HG02852 (cell line): ENCODE measurements at regions not wholly inside any gene's neighbourhood (a gene's known extent, or its start where the extent isn't known, plus 50 kb on each side); places are given as distances from the start of the nearest gene placed in this dataset.
A peak's percentile ranks its signal among the peaks of the same experiment; 100 is the strongest.

Experiments
- ATAC-seq: cut with Tn5 transposase; IDR thresholded peaks from one replicate; pipeline ENCODE4 v1.9.1; 2021; ENCODE audit warnings: mild to moderate bottlenecking, moderate library complexity; ENCODE audit not compliant: unreplicated experiment

DNA sequence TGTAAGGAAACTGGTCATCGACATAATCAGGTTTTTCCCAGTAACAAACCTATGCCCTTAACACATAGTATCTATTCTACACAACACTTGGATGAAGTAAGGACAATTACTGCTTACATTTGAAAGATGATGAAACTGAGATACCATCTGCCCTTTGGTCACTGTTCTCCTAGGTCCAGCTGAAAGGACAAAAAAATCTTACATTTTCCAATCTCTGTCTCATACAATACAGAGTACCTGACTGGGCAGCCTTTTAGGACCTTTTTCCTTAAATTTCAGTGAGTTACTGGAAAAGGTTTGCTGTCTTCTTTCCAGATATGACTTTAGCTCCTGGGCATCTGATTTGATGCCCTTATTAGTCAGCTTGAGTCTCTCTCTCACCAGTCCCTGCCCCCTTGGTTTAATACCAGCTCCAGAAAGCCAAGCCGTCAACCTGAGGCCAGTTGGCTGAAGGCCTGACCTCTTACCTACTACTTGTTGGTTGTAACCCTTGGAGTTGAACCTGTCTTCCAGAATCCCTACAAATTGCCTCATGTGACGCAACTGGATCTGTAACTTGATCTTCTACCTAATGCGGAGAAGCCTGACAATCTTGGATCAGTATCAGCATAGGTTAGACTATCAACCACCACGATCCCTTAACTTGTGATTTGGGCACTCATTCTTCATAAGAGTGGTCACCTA lies 355.3 kb upstream of the ZNF385D start:
- ATAC-seq, result no peak

GRCh38 chr3:22111226-22111625 lies 360.2 kb upstream of the ZNF385D start:
- no peak for ATAC-seq

- ATAC-seq, result no peak
These were observed 362.4 kb upstream of the ZNF385D start for GRCh38 chr3:22113453-22113852.

- ATAC-seq, result no peak
These were observed 364.6 kb upstream of the ZNF385D start for GRCh38 chr3:22115581-22115980.

DNA sequence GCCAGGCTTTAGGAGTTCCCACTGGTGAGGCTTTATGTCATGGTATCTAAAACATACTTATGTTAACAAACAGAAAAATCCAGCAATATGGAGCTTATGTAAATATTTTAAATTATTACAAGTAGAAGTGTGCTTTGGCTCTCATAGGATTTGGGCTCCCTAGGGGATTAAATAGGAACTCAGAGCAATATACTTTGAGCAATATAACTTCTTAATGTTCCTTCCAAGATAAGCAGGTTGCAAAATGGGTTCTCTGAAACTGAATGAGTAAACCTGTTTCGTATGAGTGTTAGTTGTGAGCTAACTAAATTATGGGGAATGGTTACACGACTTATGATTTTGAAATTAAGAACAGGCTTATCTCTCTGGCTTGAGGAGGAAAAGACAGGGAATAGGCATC lies 366.1 kb upstream of the ZNF385D start:
- ATAC-seq, result no peak

- ATAC-seq, result no peak
These were observed 366.8 kb upstream of the ZNF385D start for GRCh38 chr3:22117751-22118346.

DNA sequence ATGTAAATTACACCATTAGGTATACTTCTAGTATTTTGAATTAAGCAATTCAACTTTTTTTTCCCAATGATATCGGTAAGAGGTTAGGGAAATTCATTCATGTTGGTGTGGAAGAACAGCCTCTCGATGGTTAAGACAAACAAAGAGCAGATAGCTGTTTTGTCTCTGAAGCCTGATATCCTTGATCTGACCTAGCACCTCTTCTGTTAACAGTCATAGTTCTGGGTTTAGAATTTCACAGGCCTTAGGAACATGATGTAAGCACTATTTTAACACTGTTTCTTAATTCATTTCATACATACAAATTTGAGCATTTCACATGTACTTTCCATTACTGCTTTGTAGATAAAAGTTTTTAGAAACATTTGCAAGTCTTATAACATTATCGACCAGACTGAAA lies 367.5 kb upstream of the ZNF385D start:
- no peak for ATAC-seq

DNA sequence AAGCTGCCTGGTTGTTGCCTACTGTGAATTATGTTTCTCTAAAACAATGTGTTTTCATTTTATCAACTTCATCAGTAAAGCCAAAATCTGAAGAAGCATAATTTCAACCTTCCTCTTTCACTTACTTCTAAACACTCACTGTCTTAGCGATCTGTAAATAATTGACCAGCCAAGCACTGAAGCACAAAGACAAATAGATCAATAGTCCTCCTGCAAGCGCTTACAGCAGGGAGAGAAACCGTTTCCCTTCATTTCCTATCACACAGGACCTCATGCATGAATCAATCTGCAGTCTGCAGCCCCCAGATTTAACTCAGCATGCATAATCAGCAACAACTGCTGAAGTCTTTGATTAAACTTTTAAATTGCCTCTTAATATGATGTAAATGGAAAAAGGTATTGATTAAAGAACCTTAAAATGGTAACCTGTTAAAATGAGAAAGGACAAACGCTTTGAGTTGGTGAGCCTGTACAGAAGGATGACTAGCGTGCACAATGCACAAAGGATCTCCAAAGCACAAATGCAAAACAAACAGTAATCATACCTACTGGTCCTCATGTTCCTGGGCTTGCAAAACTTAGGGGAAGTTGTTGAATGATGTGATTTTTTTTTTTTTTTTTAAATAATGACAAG lies 370.2 kb upstream of the ZNF385D start:
- peak; percentile 39 for ATAC-seq

- peak; percentile 80 for ATAC-seq
These were observed 371.6 kb upstream of the ZNF385D start for GRCh38 chr3:22122567-22122966.

DNA sequence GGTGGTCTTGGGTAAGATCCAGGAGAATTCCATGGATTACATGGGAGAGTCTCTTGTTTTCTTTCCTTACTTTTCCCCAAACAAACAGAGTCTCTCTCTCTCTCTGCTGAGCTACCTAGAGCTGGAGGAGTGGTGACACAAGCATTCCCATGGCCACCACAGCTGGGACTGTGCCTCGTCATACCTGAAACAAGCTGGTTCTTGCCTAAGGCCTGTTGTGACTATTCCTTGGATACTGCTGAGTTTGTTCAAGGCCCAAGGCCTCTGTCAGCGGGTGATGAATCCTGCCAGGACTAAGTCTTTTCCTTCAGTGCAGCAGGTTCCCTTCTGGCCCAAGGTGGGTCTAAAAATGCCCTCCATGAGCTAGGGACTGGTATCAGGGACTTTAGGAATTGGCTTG lies 378.1 kb upstream of the ZNF385D start:
- ATAC-seq, result no peak

- ATAC-seq, result no peak
These were observed 390.8 kb upstream of the ZNF385D start for GRCh38 chr3:22141769-22142168.

GRCh38 chr3:22147161-22147560 lies 396.2 kb upstream of the ZNF385D start:
- ATAC-seq, result no peak

- no peak for ATAC-seq
These were observed 405.9 kb upstream of the ZNF385D start for GRCh38 chr3:22156868-22157267.

- no peak for ATAC-seq
These were observed 406.8 kb upstream of the ZNF385D start for GRCh38 chr3:22157848-22158247.

DNA sequence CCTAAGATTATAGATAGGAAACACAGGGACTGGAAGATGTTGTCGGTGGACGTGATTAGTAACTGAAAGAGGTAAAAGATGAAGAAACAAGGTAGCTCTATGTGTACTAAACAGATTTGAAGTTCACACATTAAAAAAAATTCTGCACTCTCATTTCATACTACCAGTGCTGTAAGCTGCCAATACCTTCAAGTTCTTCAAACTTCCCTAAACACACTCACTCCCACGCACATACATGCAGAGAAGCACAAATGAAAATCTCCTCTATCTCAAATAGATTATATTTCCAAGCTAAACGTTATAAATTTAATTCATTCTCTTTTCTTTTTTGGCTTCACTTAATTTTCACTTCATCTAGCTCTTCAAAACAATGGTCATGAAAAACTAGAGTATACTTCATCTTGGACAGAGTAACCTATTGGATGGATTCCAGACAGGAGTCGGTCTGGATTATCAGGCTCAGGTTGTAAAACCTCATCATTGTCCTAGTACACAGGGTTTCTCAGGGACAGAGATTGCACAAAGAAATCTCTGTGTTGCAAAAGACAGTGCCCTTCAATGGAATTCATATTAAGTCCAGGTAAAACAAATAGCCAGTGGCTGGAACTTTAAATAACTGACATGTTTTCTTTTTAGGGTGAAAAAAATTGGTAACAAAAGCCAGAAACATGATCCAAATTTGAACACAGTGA lies 408.1 kb upstream of the ZNF385D start:
- ATAC-seq, result no peak

GRCh38 chr3:22161315-22161714 lies 410.3 kb upstream of the ZNF385D start:
- no peak for ATAC-seq

- ATAC-seq, result no peak
These were observed 419.4 kb upstream of the ZNF385D start for GRCh38 chr3:22170370-22170769.

DNA sequence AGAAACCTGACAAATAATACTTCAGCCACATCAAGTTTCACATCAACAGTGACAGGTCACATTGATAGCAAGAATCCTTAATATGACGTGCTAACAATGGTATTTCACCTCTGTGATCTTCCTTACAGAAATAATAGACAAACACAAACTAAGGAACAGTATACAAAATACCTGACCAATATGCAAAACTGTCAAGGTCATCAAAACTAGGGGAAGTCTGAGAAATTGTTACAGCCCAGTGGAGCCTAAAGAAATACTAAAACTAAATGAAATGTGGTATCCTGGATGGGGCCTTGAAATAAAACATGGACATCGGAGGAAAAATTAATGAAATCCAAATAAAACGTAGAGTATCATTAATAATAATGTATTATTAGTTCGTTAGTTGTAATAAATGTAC lies 422.0 kb upstream of the ZNF385D start:
- ATAC-seq, result no peak

DNA sequence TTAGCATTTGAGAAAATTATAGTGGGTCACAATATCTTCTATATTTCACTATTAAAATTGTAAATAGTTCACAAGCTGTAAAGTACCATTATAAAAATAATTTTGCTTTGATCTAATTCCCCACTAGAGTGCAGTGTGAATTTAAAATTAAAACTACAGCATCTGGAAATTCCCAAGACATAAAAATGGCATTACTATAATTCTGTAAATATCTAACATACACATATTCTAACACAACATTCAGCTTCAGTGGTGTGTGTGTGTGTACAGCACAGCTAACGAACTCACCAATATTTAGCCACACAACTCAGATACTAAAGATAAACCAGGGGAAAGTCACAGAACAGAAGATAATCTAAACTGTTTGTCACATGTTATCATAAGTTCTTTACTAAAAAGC lies 424.9 kb upstream of the ZNF385D start:
- no peak for ATAC-seq

- ATAC-seq, result no peak
These were observed 425.9 kb upstream of the ZNF385D start for GRCh38 chr3:22176911-22177310.

DNA sequence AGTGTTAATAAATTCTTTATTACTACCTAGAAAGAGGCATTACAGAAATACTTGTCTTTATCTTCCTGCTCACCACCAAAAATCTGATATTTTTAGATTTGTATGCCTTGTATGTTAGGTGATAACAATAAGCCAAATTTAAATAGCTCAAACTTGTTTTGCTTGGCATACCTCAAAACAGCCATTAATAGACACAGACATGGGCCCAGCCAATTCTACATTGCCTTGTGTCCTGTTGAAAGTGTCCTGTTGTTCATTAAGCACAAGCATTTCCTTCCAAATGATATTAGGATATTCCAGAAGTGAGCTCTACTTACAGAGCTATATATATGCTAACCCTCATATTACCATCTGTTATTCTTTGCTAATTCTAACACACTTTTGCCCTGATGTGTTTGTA lies 438.6 kb upstream of the ZNF385D start:
- ATAC-seq, result no peak

DNA sequence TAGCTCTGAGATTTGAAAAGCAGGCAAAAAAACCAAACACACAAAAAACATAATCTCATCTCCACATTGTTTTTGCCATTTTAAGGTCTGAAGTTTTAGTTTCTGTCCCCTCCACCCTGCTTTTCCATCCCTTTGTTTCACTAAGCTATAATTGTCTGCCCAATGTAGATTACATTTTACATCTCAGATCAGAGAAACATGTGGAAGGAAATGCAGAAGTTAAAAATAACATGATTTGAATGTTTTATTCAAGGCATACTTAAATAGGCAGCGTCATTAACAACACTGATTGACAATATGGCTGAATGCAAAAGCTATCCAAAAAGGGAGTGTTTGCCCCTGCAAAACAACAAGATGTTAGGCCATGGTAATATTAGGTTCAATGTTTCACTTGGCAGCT lies 448.1 kb upstream of the ZNF385D start:
- ATAC-seq, result no peak
